NT2/D1 (cell line): ENCODE measurements at regions not wholly inside any gene's neighbourhood (a gene's known extent, or its start where the extent isn't known, plus 50 kb on each side); places are given as distances from the start of the nearest gene placed in this dataset.

Experiments used
- SUZ12 ChIP-seq: IDR thresholded peaks from 2 replicates; pipeline ENCODE4 v1.6.1; 2011; ENCODE audit not compliant: insufficient read length, insufficient read depth; ENCODE audit errors: extremely low read depth
- YY1 ChIP-seq: IDR thresholded peaks from 2 replicates; pipeline ENCODE4 v1.6.1; 2011; ENCODE audit not compliant: insufficient read length, insufficient read depth
- ZNF274 ChIP-seq: IDR thresholded peaks from 2 replicates; pipeline ENCODE4 v1.6.1; 2011; ENCODE audit warnings: mild to moderate bottlenecking, low read depth, low read length

GRCh38 chrX:138082896-138083295 is 517.0 kb downstream of the ZIC3 start:
- TF ChIP-seq ZNF274 (no peak), SUZ12 (no peak), YY1 (no peak)
